NCI-H1105 treated with DMSO at 0.1 percent for 48 hours (cell line): ENCODE measurements at regions not wholly inside any gene's neighbourhood (a gene's known extent, or its start where the extent isn't known, plus 50 kb on each side); places are given as distances from the start of the nearest gene placed in this dataset.
"Not testable (repeated sequence)": the region's sequence is repeated elsewhere in the genome, so short reads cannot be mapped to it uniquely, and the experiment has no call there.

Experiments
- DNase-seq: peaks from one replicate; lab custom pipeline; 2025; lab: John Stamatoyannopoulos, UW

GRCh38 chr1:78715181-78715661 lies 65.6 kb downstream of the IFI44 start:
- DNase-seq: no peak

- no peak for DNase-seq
Measured at GRCh38 chr1:78716186-78716585, 66.6 kb downstream of the IFI44 start.

GRCh38 chr1:78718566-78718965 lies 68.9 kb downstream of the IFI44 start:
- DNase-seq: no peak

GRCh38 chr1:78721136-78721535 lies 71.5 kb downstream of the IFI44 start:
- no peak for DNase-seq

DNA sequence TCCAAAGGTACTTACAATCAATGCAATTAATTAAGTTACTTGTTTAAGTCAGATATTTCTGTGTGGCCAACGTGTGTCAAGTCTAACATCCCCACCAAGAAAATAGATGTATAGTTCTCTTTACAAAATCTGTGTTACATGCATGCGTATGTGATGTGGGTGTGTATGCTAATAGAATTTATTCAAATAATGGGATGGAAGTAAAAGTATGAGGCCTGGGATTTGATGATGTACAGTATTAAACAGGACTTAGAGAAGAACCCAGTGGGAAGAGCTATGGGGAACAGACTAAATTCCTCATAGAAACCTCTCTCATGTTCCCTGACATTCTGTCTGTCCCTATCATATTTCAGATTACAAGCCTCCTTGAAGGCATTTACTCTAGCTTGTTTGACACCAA lies 72.5 kb downstream of the IFI44 start:
- no peak for DNase-seq

DNA sequence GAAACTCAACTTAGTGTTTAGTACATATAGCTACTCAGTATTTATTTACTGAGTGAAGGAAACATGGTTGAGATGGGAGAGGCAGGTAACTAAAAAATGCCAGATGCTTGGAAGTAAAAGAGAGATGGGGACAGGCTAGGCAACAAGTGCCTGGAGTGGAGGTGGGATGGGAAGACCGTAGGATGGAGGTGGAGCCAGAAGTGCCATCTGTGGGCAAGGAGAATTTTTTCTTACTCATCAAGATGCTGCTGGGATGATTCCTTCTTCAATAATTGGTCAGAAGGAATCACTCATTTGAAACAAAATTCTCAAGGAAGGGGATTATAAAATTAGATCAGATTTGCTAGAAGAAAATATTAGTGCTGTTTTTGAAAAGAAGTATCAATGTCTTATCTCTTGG lies 72.9 kb downstream of the IFI44 start:
- no peak for DNase-seq

GRCh38 chr1:78722947-78723346 lies 73.3 kb downstream of the IFI44 start:
- no peak for DNase-seq

DNA sequence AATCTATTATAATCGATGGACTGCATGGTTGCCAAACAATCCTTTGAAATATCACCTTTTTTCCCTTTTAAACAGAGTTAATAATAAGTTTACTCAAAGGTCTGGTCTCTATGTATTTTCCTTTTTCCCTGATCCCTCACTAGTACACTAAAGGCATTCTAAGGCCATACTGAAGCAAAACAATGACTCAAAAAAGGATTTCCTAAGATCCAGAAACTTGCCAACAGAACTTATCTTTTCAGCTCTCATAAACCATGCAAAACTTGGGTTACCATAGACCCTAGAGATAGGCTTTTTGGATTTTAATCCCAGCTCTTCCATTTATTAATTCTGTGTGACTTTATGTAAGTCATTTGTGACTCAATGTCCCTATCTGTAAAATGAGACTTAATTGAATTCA lies 77.1 kb downstream of the IFI44 start:
- DNase-seq: no peak

DNA sequence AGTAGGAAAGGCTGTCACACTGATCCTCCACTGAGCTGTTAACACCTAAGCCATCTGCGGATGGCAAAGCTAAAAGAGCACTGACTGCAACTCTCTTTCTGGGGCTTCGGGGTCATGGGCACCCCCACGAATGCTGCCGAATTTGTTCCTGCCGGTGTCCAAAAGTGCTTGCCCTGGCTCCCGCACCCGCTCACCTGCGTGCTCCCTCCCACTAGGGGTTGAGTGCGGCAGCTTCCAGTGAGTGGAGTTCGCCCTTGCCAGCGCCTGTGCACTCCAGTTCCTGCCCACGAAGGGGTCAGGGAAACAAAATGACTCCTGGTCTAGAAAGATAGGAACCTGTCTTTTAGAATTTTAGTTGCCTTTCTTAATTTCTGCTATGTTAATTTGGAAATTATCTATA lies 78.7 kb downstream of the IFI44 start:
- DNase-seq: no peak

GRCh38 chr1:78730054-78730453 lies 80.4 kb downstream of the IFI44 start:
- DNase-seq: no peak

- DNase-seq: no peak
Measured at GRCh38 chr1:78731674-78732073, 82.0 kb downstream of the IFI44 start.

DNA sequence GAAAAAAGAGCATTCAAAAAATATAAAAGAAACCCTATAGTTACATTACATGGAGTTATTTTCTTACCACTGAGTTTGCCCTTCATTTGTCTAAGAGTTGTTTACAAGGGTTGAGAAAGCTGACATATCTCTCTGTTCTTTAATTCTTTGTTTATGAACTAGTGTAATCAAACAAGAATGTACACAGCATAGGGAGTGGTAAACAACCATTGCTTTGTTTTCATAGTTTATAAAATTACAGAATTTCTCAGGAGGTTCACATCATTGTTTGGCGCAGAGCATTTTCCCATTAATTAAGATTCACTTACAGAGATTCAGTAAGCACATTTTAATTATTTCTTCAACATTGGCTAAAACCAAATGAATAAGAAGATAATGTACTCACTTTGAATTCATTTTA lies 87.6 kb downstream of the IFI44 start:
- no peak for DNase-seq

DNA sequence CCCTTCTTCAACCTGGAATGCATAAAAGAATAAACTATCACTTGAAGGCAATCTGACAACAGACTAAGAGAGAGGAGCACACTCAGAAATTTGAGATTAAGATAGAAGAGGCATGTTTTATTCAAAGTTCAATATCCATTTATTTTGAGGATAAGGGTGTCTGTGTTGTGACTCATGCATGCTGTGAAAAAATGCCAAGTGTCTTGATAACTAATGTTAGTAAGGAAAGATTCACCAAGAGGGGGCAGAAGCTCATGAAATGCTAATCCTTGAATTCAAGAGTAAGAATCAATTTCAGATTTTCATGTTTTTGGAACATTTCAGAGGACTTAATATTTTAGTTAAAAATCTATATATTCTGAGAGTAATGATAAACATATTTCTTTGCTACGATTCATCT lies 94.0 kb downstream of the IFI44 start:
- DNase-seq: no peak

DNA sequence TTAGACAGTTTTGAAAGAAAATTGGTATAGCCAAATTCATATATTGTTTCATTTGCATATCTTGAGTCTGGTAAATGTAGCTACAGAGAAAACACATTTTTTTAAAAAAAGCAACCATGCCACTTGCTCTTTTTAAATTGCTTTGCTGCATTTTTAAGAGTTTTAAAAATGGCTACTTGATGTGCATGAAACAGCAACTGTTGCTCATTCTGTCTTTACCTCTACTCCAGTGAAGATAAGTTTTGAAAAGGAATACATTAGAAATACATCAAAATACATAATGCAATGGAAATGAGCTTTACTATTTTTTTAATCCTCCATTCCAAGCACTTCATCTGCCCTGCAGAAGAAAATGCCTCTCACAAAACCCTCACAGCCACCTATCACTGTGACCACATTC lies 95.5 kb downstream of the IFI44 start:
- no peak for DNase-seq

DNA sequence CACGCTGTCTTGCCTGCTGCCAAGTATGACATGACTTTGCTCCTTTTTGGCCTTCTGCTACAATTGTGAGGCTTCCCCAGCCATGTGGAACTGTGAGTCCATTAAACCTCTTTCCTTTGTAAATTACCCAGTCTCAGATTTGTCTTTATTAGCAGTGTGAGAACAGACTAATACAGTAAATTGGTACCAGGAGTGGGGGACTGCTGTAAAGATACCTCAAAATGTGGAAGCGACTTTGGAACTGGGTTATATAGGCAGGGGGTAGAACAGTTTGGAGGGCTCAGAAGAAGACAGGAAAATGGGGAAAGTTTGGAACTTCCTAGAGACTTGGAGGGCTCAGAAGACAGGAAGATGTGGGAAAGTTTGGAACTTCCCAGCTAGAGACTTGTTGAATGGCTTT lies 104.0 kb downstream of the IFI44 start:
- not testable (repeated sequence) for DNase-seq

DNA sequence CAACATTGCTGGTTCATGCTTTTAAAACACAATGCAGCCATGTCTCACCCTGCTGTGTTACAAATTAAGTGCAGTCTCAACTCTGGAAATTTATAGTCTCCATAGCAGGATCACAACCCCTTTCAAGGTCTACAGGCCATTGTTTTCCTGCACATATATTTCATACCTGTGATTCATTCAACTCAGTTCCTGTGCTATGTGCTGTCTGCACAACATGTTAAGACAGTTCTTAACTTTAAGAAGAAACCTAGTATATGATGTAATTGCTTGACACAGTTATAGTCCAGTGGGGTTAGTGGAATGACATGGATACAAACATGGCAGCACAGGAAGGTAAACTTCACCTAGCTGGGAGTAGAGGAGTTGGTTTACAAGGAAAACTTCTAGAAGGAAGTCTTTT lies 106.4 kb downstream of the IFI44 start:
- DNase-seq: no peak

GRCh38 chr1:78758506-78758905 lies 108.9 kb downstream of the IFI44 start:
- DNase-seq: no peak

DNA sequence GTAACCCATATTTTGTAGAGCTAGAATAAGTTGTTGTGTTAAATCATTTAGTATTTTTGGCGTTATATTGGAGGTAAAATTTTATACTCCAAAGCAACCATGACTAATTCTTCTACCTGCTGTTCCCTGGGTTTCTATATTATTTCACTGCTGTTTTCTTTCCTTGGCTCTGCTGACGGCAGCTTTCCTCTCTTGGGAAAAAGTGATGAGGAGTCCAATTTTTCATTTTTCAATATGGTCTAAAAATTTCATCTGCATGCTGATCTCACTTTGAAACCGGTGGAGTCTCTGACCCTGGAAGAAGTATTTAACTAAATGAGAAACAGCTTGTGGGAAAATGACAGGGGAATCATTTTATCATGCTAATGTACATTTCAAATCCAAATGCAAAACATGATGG lies 110.2 kb downstream of the IFI44 start:
- DNase-seq: no peak

GRCh38 chr1:78760858-78761257 lies 111.2 kb downstream of the IFI44 start:
- no peak for DNase-seq

DNA sequence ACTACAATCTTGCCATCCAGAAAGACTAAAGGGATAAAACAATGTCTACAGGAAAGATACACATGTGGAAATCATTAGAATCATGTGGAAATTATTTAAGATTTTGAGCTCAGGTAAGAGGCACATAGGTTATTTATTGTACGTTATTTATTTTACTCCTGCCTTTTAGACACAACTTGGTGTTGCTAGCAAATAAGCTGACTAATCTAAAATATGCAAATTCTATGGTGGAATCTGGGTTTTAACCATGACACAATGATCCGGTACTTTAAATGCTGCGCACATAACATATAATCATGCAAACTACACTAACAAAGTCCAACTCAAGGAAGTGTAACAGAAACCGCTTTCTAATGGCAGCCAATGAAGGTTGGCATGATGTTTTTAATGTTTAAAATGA lies 112.5 kb downstream of the IFI44 start:
- DNase-seq: no peak

- DNase-seq: no peak
Measured at GRCh38 chr1:78765489-78765888, 115.9 kb downstream of the IFI44 start.

- no peak for DNase-seq
Measured at GRCh38 chr1:78779831-78780230, 130.2 kb downstream of the IFI44 start.

DNA sequence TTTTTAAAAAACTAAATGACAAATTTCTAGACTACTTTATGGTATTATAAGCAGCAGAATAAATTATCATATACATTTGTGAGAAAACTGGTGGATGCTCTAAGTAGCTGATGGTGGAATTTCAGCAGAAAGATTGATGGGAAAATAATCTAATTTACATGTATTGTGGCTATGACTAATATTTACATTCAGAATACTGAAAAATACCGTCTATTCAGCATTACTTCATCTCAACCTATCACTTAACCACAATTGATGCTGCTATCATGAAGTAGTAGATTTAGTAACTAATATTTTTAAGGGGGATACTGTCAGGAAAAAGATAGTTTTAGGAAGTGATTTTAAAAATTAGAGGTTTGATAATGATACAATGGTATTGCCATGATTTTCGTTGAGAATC lies 137.9 kb downstream of the IFI44 start:
- DNase-seq: no peak

DNA sequence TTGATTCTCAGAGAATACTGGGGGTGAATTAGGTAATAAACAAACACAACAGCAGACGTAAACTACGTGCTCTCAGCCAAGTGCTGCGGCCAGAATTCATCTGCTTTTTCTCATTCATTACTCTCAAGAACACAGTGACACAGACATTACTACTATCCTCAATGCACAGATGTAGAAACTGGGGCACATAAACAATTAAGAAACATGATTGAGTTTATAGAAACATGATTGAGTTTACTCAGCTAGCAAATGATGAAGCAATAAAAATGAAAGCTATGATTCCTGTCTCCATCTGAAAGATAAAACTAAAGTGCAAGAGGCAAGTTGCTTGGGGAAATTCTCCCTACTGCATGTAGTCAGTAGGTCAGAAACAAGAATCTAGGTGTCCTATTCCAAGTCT lies 140.5 kb downstream of the IFI44 start:
- no peak for DNase-seq

DNA sequence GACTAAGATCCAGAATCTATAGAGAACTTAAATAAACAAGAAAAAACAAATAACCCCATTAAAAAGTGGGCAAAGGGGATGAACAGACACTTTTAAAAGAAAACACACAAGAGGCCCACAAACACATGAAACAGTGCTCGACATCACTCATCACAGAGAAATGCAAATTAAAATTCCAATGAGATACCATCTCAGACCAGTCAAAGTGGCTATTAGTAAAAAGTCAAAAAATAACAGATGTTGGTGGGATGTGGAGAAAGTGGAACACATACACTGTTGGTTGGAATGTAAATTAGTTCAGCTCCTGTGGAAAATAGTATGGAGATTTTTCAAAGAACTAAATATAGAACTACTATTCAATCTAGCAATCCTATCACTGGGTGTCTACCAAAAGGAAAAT lies 143.1 kb downstream of the IFI44 start:
- no peak for DNase-seq
